ENCODE measurements at regions not wholly inside any gene's neighbourhood (a gene's known extent, or its start where the extent isn't known, plus 50 kb on each side); places are given as distances from the start of the nearest gene placed in this dataset.

- no peaks in the 10 kb centered on the region for H3K4me1 Mint-ChIP-seq
- no peaks in the 10 kb centered on the region for H3K9me3 Mint-ChIP-seq
- peaks cover 46% of the 10 kb centered on the region for H3K27me3 Mint-ChIP-seq (ENCODE audit: low read depth)
- no peaks in the 10 kb centered on the region for H3K36me3 Mint-ChIP-seq
- no peak for DNase-seq (ENCODE audit: low spot score in 2 of 2, unreplicated experiment in 2 of 2)
- H3K27ac Mint-ChIP-seq, result no peak overlapping the region
- no peak for TF ChIP-seq CTCF (IDR thresholded peaks at IDR 0.05; ENCODE audit: unreplicated experiment)
- no peak overlapping the region for H3K4me3 Mint-ChIP-seq
Observed at GRCh38 chr3:35987386-35987785, 348.1 kb downstream of the ARPP21 start.

DNA sequence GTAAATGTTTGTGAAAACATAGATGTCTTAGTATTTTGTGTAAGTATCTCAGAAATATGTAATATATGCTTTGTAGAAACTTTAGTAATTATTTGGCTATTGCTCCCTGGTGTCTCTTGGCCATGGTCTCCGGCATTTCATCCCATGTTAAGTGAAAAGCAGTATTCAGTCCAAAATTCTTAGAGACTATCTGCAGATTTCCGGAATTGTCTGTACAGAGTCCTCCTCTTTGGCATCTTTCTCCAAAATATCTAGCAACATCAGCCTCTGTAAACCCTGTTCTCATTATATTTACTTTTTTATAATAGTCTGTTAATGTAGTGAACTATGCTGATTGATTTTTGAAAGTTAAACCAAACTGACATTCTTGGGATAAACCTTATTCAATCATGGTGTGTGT is 352.7 kb downstream of the ARPP21 start:
- no peak overlapping the region for H3K4me3 Mint-ChIP-seq
- DNase-seq (ENCODE audit: low spot score in 2 of 2, unreplicated experiment in 2 of 2), result no peak
- H3K9me3 Mint-ChIP-seq, result peaks cover 21% of the 10 kb centered on the region
- no peaks in the 10 kb centered on the region for H3K36me3 Mint-ChIP-seq
- no peaks in the 10 kb centered on the region for H3K4me1 Mint-ChIP-seq
- peaks cover 28% of the 10 kb centered on the region for H3K27me3 Mint-ChIP-seq (ENCODE audit: low read depth)
- no peak for TF ChIP-seq CTCF (IDR thresholded peaks at IDR 0.05; ENCODE audit: unreplicated experiment)
- H3K27ac Mint-ChIP-seq, result no peak overlapping the region

DNA sequence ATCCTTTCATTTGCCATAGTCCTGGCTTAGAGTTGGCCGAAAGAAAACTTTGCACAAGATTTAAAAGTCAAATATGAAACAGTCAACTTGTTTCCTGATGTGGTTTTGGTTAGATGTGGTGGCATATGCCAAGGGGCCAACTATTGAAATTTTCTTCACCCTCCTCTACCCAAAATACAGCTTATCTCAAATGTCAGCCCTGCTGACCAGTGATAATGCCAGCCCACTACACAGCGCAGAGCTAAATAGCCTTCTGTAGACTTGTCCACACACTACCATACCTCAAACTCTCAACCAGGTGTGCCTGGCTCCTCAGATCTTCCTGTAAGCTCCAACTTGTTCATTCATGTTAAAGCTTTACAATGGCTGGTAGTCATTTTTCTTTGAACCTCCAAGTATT is 368.5 kb upstream of the STAC start:
- no peak overlapping the region for H3K27ac Mint-ChIP-seq
- H3K4me3 Mint-ChIP-seq, result no peak overlapping the region
- no peak for DNase-seq (ENCODE audit: low spot score in 2 of 2, unreplicated experiment in 2 of 2)
- H3K27me3 Mint-ChIP-seq (ENCODE audit: low read depth), result peaks cover 7% of the 10 kb centered on the region
- peaks cover 3% of the 10 kb centered on the region for H3K36me3 Mint-ChIP-seq
- H3K4me1 Mint-ChIP-seq, result peaks cover 17% of the 10 kb centered on the region
- peaks cover 16% of the 10 kb centered on the region for H3K9me3 Mint-ChIP-seq
- no peak for TF ChIP-seq CTCF (IDR thresholded peaks at IDR 0.05; ENCODE audit: unreplicated experiment)

DNA sequence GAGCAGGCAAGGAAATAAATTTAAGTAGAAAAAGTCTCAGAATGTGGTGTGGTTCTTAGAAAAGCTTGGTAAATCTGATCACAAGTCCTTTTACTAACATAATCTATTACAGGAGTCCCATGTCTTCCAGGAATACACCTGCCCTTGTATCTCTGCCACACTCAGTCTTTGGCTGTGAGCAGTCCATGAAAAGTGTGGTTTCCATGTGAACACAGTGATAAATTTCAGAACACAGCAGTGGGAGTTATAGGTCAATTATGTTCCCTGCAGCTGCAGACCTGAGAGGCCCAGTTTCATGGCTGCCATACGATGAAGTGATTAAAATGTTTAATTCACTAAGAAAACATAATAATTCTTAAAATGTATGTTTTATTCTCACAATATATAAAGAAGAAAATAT is 366.9 kb upstream of the STAC start:
- peaks cover 17% of the 10 kb centered on the region for H3K4me1 Mint-ChIP-seq
- TF ChIP-seq CTCF (IDR thresholded peaks at IDR 0.05; ENCODE audit: unreplicated experiment), result no peak
- H3K4me3 Mint-ChIP-seq, result no peak overlapping the region
- H3K27me3 Mint-ChIP-seq (ENCODE audit: low read depth), result peaks cover 15% of the 10 kb centered on the region
- peaks cover 3% of the 10 kb centered on the region for H3K36me3 Mint-ChIP-seq
- DNase-seq (ENCODE audit: low spot score in 2 of 2, unreplicated experiment in 2 of 2), result no peak
- no peak overlapping the region for H3K27ac Mint-ChIP-seq
- peaks cover 6% of the 10 kb centered on the region for H3K9me3 Mint-ChIP-seq

- peaks cover 17% of the 10 kb centered on the region for H3K27me3 Mint-ChIP-seq (ENCODE audit: low read depth)
- no peak overlapping the region for H3K4me3 Mint-ChIP-seq
- no peaks in the 10 kb centered on the region for H3K4me1 Mint-ChIP-seq
- H3K9me3 Mint-ChIP-seq, result peaks cover 16% of the 10 kb centered on the region
- TF ChIP-seq CTCF (IDR thresholded peaks at IDR 0.05; ENCODE audit: unreplicated experiment), result no peak
- DNase-seq (ENCODE audit: low spot score in 2 of 2, unreplicated experiment in 2 of 2), result no peak
- no peaks in the 10 kb centered on the region for H3K36me3 Mint-ChIP-seq
- H3K27ac Mint-ChIP-seq, result no peak overlapping the region
Observed at GRCh38 chr3:36025232-36025631, 355.1 kb upstream of the STAC start.

All from mesothelial cell of epicardium (in vitro differentiated cells).